ENCODE measurements at regions not wholly inside any gene's neighbourhood (a gene's known extent, or its start where the extent isn't known, plus 50 kb on each side); places are given as distances from the start of the nearest gene placed in this dataset.
A peak's percentile ranks its signal among the peaks of the same experiment; 100 is the strongest.

DNA sequence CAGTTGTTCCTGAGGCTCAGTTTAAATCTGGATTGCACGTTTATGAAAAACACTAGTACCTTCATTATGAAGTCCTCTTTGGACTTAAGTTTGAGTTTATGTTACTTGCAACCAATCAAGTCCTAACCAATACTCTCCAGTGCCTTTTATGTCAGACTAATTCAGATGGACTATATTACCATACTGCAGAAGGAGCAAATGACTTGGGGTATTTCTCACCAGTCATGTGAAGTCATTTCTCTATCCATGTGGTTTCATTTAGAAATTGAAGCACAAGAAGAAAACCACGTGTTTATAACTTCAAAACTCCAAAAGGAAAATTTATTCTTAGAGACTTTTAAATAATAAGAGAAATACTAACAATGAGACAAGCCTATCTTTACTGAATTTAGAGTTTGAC, 201.6 kb downstream of the MBL2 start:
- no peak overlapping the region for H2AFZ ChIP-seq (replicated peaks; ENCODE audit: low read length, poor library complexity)
- in situ Hi-C loops (cut with MboI; ENCODE audit: low sequenced_read_pairs) (no loop called here), intact Hi-C loops (cut with micrococcal nuclease) (loop anchor here (10.0 kb wide), 1 partner anchor 154 kb away; no protein-coding TSS in a partner anchor), dilution Hi-C loops (cut with HindIII; ENCODE audit: low sequenced_read_pairs, unreplicated experiment) (no loop called here)
- DNase-seq (peak; percentile 37), ATAC-seq (ENCODE audit: low read depth) (peak; percentile 28; the same call in 1 of the 2 replicates)
- H2AK9ac ChIP-seq (replicated peaks; ENCODE audit: low read depth, low read length, poor library complexity), result no peak overlapping the region
- no peak overlapping the region for H2BK20ac ChIP-seq (ENCODE audit: low read depth, low read length)
- no peak overlapping the region for H3K14ac ChIP-seq (replicated peaks; ENCODE audit: low read depth, low read length)
- no peaks in the 10 kb centered on the region for H3K79me1 ChIP-seq (ENCODE audit: low read depth in 1 of 2, low read length in 2 of 2)
- H3K4me1 ChIP-seq (ENCODE audit: control insufficient read depth, insufficient read depth, low read length), result peaks cover 3% of the 10 kb centered on the region
- no peak overlapping the region for H2AK5ac ChIP-seq (ENCODE audit: low read depth, low read length)
- H3K4me3 ChIP-seq (ENCODE audit: insufficient read depth, low read depth, low read length), result no peak overlapping the region
- H2BK5ac ChIP-seq (ENCODE audit: low read depth, low read length, poor library complexity, severe bottlenecking), result no peak overlapping the region
- no peak overlapping the region for H3K4me2 ChIP-seq (ENCODE audit: low read depth, low read length)
- no peaks in the 10 kb centered on the region for H3K27me3 ChIP-seq (ENCODE audit: control insufficient read depth, insufficient read depth, low read length)
- H2BK15ac ChIP-seq (ENCODE audit: low read depth, low read length), result no peak overlapping the region
- TF ChIP-seq, protein P1, sequence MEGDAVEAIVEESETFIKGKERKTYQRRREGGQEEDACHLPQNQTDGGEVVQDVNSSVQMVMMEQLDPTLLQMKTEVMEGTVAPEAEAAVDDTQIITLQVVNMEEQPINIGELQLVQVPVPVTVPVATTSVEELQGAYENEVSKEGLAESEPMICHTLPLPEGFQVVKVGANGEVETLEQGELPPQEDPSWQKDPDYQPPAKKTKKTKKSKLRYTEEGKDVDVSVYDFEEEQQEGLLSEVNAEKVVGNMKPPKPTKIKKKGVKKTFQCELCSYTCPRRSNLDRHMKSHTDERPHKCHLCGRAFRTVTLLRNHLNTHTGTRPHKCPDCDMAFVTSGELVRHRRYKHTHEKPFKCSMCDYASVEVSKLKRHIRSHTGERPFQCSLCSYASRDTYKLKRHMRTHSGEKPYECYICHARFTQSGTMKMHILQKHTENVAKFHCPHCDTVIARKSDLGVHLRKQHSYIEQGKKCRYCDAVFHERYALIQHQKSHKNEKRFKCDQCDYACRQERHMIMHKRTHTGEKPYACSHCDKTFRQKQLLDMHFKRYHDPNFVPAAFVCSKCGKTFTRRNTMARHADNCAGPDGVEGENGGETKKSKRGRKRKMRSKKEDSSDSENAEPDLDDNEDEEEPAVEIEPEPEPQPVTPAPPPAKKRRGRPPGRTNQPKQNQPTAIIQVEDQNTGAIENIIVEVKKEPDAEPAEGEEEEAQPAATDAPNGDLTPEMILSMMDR (conservative IDR thresholded peaks at IDR 0.05; ENCODE audit: low read depth, low read length), result no peak
- TF ChIP-seq, protein P2, sequence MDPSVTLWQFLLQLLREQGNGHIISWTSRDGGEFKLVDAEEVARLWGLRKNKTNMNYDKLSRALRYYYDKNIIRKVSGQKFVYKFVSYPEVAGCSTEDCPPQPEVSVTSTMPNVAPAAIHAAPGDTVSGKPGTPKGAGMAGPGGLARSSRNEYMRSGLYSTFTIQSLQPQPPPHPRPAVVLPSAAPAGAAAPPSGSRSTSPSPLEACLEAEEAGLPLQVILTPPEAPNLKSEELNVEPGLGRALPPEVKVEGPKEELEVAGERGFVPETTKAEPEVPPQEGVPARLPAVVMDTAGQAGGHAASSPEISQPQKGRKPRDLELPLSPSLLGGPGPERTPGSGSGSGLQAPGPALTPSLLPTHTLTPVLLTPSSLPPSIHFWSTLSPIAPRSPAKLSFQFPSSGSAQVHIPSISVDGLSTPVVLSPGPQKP (IDR thresholded peaks at IDR 0.05; ENCODE audit: borderline replicate concordance, low read depth, low read length), result no peak
- TF ChIP-seq RAD21 (IDR thresholded peaks at IDR 0.05; ENCODE audit: low read length) (no peak), MAFK (IDR thresholded peaks at IDR 0.05; ENCODE audit: low read depth, low read length) (no peak), MXI1 (IDR thresholded peaks at IDR 0.05; ENCODE audit: borderline replicate concordance, low read depth, low read length) (no peak), RCOR1 (IDR thresholded peaks at IDR 0.05; ENCODE audit: insufficient replicate concordance, low read length) (no peak), CHD1 (IDR thresholded peaks at IDR 0.05; ENCODE audit: low read depth, low read length) (no peak), CEBPB (IDR thresholded peaks at IDR 0.05; ENCODE audit: low read depth, low read length) (no peak), RFX5 (IDR thresholded peaks at IDR 0.05; ENCODE audit: low read depth, low read length) (no peak), FOS (IDR thresholded peaks at IDR 0.05; ENCODE audit: low read depth, low read length) (no peak), USF2 (IDR thresholded peaks at IDR 0.05; ENCODE audit: low read depth, low read length) (no peak), BHLHE40 (IDR thresholded peaks at IDR 0.05; ENCODE audit: low read depth, low read length) (no peak), SMC3 (IDR thresholded peaks at IDR 0.05; ENCODE audit: low read depth, low read length) (no peak), POLR2A (IDR thresholded peaks at IDR 0.05; ENCODE audit: low read depth, low read length) (no peak), MAZ (IDR thresholded peaks at IDR 0.05; ENCODE audit: borderline replicate concordance, low read depth, low read length) (no peak), NFE2L2 (IDR thresholded peaks at IDR 0.05; ENCODE audit: low read depth, low read length) (no peak)
- no peak overlapping the region for H4K8ac ChIP-seq (ENCODE audit: low read depth in 2 of 2, low read length in 2 of 2)
- BruUV-seq (replicated peaks), result no TSS peak
- no peak overlapping the region for H3K9ac ChIP-seq (ENCODE audit: low read depth, low read length)
- no peak overlapping the region for H2BK120ac ChIP-seq (ENCODE audit: low read depth, low read length)
- no peak overlapping the region for H4K5ac ChIP-seq (ENCODE audit: low read depth, low read length)
- no peak overlapping the region for H3K4ac ChIP-seq (ENCODE audit: low read depth, low read length)
- H3K9me1 ChIP-seq (ENCODE audit: insufficient read depth, low read length), result no peaks in the 10 kb centered on the region
- no CpG with 5 or more reads among the region's 2 CpGs for WGBS, 2 experiments (ENCODE audit: extremely low coverage in 2 of 2, insufficient read length in 1 of 2)
- H3K9me3 ChIP-seq (ENCODE audit: control insufficient read depth, insufficient read depth, low read length), result no peaks in the 10 kb centered on the region
- H3K36me3 ChIP-seq (ENCODE audit: control insufficient read depth, insufficient read depth, low read length), result no peaks in the 10 kb centered on the region
- H3K18ac ChIP-seq (ENCODE audit: low read depth, low read length), result no peak overlapping the region
- no peak overlapping the region for H4K91ac ChIP-seq (ENCODE audit: insufficient read depth, low read depth, low read length)
- H3K23ac ChIP-seq (ENCODE audit: low read depth, low read length), result no peak overlapping the region
- no peaks in the 10 kb centered on the region for H4K20me1 ChIP-seq (ENCODE audit: insufficient read depth, low read length)
- CTCF ChIA-PET, result interaction anchor here (1.0 kb wide), 1 partner anchor 264 kb away, joined by 7 read pairs; no protein-coding TSS in a partner anchor
- POLR2A ChIA-PET (ENCODE audit: unreplicated experiment), result no interaction called here
- H3K27ac ChIP-seq (ENCODE audit: insufficient read depth, low read length), result no peak overlapping the region
- H3K56ac ChIP-seq (ENCODE audit: extremely low read depth, insufficient read depth, low read length), result no peak overlapping the region

All from IMR-90 (cell line).